ENCODE measurements at regions not wholly inside any gene's neighbourhood (a gene's known extent, or its start where the extent isn't known, plus 50 kb on each side); places are given as distances from the start of the nearest gene placed in this dataset.
"Not testable (repeated sequence)": the region's sequence is repeated elsewhere in the genome, so short reads cannot be mapped to it uniquely, and the experiment has no call there.

GRCh38 chrX:54615109-54615508, 85.1 kb downstream of the GNL3L start:
- no peak overlapping the region for H3K27ac ChIP-seq
- TF ChIP-seq CTCF (conservative IDR thresholded peaks at IDR 0.05) = no peak

- no peak for TF ChIP-seq CTCF (conservative IDR thresholded peaks at IDR 0.05)
- H3K27ac ChIP-seq = no peak overlapping the region
Measured at GRCh38 chrX:54633641-54634040, 103.6 kb downstream of the GNL3L start.

- no peak for TF ChIP-seq CTCF (conservative IDR thresholded peaks at IDR 0.05)
- peak overlapping the region; percentile 87 for H3K27ac ChIP-seq
Measured at GRCh38 chrX:54639018-54639345, 109.0 kb downstream of the GNL3L start.

GRCh38 chrX:54639346-54640102, 109.5 kb downstream of the GNL3L start:
- TF ChIP-seq CTCF (conservative IDR thresholded peaks at IDR 0.05) = peak; percentile 76
- H3K27ac ChIP-seq = peak overlapping the region; percentile 87

GRCh38 chrX:54640103-54640690, 110.2 kb downstream of the GNL3L start:
- peak; percentile 29; the same call in 1 of the 2 replicates for TF ChIP-seq CTCF (conservative IDR thresholded peaks at IDR 0.05)
- peak overlapping the region; percentile 87 for H3K27ac ChIP-seq

- TF ChIP-seq CTCF (conservative IDR thresholded peaks at IDR 0.05) = no peak
- peak overlapping the region; percentile 87; the same call in 1 of the 2 replicates for H3K27ac ChIP-seq
Measured at GRCh38 chrX:54640736-54641135, 110.7 kb downstream of the GNL3L start.

GRCh38 chrX:54641530-54641929, 111.5 kb downstream of the GNL3L start:
- TF ChIP-seq CTCF (conservative IDR thresholded peaks at IDR 0.05) = no peak
- no peak overlapping the region for H3K27ac ChIP-seq

- H3K27ac ChIP-seq = not testable (repeated sequence)
Measured at GRCh38 chrX:54647607-54648006, 117.6 kb downstream of the GNL3L start.
